ENCODE measurements at regions not wholly inside any gene's neighbourhood (a gene's known extent, or its start where the extent isn't known, plus 50 kb on each side); places are given as distances from the start of the nearest gene placed in this dataset.

DNA sequence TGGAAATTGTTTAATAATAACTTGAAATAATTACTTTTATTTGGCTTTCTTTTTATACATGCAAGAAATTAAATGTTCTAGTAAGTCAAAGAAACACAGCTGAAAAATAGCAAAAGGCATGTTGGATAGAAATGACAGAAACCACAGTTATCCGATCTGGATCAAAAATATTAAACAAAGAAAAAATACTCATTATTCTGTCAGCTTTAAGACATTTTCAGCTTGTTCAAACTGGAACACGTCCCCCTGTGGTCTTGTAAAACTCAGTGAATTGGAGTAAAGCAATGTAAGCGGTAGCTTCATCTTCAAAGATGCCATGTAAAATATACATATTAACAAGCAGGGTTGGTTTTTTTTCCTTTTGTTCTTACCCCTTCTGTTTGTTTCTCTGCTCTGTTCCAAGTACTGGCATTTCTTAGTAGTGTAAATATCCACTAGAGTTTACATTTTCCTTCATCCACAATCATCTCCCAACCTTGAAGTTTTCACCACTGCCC is 223.4 kb downstream of the IGSF11 start:
- no peak for DNase-seq

DNA sequence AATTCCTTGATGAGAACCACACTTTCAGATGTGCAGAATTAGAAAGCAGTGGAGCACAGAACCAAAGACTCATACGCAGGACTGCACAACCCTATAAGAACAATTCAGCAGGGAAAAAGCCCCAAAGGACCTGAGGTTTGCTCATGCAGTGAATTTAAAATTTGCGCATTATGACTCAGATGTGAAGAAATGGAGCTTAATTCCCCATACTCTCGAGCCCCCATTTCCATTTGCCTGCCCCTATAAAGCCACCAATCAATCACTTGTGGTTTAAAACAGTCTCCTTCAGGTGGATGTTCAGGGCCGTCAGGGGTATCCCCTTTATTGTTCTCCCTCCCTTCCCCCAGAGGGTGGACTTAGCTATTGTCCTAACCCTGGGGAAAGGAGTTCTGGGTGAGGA is 221.2 kb downstream of the IGSF11 start:
- no peak for DNase-seq

DNA sequence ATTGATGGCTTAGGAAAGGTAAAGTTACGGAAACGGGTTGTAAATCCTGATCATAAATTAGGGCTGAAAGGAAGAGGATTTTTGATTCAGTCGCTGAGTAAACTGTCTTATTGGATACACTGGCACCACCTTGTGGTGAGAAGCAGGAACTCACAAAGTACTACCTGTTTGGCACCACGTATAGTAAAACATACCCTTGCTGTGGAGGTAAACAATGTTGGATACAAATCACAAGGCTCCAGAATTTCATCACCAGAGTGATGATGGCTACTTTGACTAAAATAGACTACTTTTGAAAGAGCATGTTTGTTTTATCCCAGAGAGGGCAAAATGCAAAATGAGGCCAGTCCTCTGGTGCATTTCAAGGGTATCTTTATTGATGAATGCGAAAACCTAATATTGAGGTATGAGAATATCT is 216.9 kb downstream of the IGSF11 start:
- peak; percentile 69 for DNase-seq

DNA sequence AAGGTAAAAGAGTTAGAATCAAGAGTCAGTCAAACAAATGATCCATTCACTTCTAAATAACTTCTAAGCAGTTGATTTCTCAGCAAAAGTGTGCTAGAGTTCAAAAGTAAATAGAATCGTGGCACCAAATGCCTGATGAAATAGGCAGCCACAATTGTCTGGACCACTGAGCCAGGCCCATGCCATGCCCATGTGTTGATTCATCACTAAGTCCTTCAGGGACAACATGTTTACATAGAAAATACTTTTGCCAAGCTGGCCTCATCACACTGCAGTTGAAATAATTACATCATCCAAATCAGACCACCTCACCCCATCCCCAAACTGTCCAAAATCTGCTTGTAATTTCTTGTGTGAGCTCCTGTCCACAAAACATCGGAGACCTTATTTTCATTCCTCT is 216.3 kb downstream of the IGSF11 start:
- no peak for DNase-seq

DNA sequence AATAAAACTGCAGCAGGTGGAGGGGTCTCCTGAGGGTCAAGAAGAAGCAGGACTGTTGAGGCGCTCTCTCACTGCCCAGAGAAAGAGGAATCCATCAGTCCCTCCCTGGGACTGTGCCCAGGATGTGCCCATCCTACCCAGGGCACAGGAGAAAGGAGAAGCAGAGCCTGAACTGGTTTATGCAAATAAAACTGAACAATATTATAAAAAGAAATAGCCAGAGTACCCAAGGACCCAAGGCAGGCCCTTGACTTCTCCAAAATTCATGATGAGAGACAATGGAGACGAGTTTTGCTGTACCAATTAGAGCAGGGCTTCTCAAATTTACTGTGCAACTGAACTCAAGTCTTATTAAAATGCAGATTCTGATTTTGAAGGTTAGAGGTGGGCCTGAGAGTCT is 211.0 kb downstream of the IGSF11 start:
- no peak for DNase-seq

DNA sequence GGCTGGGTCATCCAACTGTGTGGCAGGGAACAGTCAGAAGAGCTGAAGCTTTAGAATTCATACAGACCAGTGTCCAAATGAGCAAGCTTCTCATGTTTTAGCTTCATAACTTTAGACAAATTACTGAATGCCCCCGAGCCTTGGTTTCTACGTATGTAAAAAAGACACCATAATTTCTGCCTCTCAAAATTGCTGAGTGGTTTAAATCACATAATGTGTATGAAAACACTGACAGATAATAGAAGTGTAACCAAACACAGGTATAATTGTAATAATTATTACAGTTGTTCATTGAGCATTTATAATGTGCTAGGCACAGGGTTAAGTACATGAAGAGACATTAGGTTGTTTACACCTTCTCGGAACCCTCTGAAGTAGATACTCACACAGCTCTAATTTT is 207.2 kb downstream of the IGSF11 start:
- no peak for DNase-seq

DNA sequence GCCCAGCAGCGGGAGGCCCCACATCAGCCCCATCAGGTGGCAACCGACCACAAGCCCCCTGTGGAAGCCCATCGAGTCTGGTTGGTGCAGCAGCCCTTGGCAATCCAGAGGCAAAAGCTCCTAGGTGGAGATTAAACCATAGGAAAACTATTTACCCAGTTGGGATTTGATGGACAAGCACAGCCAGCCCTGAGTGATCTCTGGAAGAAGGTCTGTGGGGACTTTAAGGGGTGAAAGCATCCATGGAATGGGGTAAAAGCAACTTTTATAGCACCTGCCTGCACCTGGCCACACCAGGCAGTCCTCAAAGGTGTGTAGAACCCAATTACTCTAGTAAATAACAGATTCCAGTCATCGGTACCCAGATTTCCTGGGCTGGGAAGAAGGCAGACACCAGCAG is 206.3 kb downstream of the IGSF11 start:
- DNase-seq, result no peak

DNA sequence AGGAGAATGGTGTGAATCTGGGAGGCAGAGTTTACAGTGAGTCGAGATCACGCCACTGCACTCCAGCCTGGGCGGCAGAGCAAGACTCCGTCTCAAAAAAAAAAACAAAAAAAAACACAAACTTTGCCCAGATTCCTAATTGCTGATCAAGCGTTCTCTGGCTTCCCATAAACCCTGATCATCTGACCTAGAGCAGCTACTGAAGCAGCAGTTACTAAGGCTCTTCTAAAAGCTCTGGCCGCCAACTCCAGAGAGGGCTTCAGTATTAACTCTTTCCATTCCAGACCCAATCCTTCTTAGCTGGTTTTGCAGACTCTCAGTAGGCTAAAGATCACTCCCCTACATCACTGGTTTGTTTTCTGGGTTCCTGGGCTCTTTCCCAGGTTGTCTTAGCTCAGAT is 201.6 kb downstream of the IGSF11 start:
- no peak for DNase-seq

DNA sequence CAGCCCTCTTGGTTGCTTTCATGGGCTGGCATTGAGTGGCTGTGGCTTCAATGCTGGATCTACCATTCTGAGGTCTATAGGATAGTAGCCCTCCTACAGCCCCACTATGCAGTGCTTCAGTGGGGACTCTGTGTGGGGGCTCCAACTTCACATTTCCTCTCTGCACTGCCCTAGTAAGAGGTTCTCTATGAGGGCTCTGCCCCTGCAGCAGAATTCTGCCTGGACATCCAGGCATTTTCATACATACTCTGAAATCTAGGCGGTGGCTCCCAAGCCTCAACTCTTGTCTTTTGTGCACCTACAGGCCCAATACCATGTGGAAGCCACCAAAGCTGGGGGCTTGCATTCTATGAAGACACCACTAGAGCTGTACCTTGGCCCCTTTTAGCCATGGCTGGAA is 195.8 kb downstream of the IGSF11 start:
- no peak for DNase-seq

DNA sequence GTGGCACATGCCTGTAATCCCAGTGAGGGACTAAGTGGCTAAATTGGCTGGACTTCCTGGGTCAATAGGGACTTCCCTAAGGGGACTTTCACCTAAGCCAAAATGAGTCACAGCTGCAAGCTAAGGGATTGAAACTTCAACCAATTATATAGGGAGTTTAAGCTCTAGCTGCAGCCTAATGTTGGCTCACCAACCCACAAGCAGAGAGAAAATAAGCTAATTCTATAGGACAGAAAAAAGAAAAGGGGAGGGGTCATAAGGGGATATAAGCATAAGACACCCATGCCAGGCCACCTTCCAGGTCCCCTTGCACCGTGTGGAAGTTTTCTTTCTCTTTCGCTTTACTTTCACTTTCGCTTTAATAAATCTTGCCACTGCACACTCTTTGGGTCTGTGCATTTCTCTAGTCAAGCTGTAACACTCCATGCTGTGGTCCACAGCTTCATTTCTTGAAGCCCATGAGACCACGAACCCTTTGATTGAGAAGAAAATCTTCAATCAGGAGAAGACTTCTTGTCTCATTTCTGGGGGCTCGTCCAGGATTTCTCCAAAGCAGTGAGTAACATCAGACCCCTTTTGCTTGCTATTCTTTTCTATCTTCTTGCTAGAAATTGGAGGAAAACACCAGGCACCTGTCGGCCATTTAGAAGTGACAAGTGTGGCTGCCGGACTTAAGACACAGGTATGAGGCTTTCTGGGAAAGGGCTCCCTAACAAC is 192.3 kb downstream of the IGSF11 start:
- no peak for DNase-seq

DNA sequence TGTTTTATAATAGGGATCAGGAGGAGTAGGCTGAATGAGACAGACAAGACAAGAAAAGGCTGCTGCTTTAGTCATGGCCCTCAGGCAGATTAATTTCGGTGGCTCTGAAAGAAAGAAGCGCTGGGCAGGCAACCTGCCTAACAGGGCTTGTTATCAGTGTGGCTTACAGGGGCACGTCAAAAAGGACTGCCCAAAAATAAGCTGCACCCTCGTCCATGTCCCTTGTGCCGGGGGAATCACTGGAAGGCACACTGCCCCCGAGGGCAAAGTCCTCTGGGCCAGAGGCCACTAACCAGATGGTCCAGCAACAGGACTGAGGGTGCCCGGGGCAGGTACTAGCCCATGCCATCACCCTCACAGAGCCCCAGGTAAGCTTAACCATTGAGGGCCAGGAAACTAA is 188.5 kb downstream of the IGSF11 start:
- no peak for DNase-seq

All from NCI-H1092 treated with DMSO at 0.1 percent for 48 hours (cell line).